ENCODE measurements at regions not wholly inside any gene's neighbourhood (a gene's known extent, or its start where the extent isn't known, plus 50 kb on each side); places are given as distances from the start of the nearest gene placed in this dataset.
"Not testable (repeated sequence)": the region's sequence is repeated elsewhere in the genome, so short reads cannot be mapped to it uniquely, and the experiment has no call there.

DNA sequence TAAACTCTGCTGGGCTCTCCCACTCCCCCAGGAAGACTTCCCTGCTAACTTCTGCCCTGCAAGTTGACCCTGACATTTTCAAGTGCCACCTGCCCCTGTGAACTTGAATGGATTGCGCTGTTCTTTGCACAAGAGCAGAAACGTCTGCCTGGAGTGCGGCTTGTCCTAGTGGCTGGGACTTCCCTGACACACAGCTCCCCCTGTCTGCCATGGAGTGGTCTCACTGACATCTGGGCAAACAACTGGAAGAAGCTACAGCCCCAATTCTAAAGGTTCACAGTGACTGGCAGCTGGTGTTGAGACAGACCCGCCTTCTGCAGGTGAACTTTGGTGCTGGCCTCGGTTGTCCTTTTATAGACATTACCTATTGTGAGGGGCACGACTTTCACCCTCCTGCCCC is 138.7 kb downstream of the KLRB1 start:
- not testable (repeated sequence) for TF ChIP-seq POLR2A, POLR2AphosphoS5 (IDR thresholded peaks at IDR 0.05)
- TF ChIP-seq, protein P1, sequence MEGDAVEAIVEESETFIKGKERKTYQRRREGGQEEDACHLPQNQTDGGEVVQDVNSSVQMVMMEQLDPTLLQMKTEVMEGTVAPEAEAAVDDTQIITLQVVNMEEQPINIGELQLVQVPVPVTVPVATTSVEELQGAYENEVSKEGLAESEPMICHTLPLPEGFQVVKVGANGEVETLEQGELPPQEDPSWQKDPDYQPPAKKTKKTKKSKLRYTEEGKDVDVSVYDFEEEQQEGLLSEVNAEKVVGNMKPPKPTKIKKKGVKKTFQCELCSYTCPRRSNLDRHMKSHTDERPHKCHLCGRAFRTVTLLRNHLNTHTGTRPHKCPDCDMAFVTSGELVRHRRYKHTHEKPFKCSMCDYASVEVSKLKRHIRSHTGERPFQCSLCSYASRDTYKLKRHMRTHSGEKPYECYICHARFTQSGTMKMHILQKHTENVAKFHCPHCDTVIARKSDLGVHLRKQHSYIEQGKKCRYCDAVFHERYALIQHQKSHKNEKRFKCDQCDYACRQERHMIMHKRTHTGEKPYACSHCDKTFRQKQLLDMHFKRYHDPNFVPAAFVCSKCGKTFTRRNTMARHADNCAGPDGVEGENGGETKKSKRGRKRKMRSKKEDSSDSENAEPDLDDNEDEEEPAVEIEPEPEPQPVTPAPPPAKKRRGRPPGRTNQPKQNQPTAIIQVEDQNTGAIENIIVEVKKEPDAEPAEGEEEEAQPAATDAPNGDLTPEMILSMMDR (IDR thresholded peaks at IDR 0.05): peak in 4 of 7 experiments; percentile 16 to 47 (median 28)
